Inflammatory macrophage (primary cell): ENCODE measurements at regions not wholly inside any gene's neighbourhood (a gene's known extent, or its start where the extent isn't known, plus 50 kb on each side); places are given as distances from the start of the nearest gene placed in this dataset.
A peak's percentile ranks its signal among the peaks of the same experiment; 100 is the strongest.

Experiments used
- DNase-seq, 2 donors: peaks; one replicate each; pipeline ENCODE4 v3.0.0-alpha.2; 2020 to 2022

DNA sequence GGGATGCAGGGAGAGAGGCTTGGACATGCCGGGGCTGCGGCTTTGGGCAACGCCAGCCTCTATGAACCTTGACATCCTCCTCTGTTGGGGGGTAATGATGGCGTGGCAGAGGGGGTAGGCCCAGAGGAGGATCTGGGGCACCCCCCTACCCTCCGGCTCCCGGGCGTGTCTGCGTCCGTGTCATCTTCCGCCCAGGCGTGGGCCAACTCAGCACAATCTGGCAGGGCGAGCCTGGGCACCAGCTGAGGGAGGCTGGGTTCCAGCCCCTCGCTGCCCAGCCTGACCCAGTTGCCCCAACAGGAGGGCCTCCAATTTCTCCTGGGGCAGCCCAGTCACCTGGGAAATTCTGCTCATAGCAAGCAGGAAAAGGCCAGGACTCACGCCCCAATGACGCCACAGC, 62.9 kb upstream of the IL17B start:
- no peak for DNase-seq

DNA sequence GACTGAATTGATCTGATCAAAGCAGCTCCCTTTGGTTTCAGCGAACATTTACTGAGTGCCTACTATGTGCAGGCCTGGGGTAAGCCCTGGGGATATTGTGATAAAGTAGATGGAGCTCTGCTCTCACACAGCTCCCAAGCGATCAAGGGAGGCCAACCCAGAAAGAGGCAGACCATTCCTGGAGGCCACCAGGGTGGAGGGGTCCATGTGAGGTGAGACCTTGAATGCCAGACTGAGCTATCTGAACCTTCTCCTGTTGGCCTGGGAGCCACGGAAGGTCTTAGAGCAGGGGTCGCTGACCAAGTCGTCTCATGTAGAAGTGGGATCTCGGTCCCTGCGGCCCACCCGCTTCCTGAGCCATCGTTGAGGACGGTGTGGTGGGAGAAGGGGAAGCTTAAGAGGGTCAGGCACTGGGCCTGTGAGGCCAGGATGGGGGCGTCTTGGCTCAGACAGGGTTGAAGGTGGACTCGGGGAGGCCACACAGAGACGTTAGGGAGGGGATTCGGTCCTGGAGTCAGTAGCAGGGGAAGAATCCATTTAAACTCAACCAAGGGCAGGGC, 62.2 kb upstream of the IL17B start:
- DNase-seq, result no peak

GRCh38 chr5:149439899-149440542, 60.9 kb upstream of the IL17B start:
- no peak for DNase-seq

DNA sequence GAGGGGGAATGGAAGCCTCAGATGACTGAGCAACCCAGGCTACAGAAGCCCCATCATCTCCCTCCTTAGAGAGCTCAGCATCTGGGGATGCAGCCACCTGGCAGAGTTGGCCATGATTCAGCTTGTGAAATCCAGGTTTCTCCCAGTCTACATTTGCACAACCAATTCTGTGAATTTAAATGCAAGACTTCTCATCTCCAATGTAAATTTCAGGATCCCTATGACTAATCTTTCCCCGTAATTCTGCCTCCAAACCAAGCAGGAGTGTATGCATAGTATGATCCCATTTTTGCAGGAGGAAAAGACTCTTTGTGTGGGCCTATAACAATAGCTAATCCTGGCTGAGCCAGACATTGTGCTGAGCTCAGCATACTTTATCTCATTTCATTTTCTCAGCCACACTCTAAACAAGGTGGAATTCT, 59.6 kb upstream of the IL17B start:
- DNase-seq, result no peak

DNA sequence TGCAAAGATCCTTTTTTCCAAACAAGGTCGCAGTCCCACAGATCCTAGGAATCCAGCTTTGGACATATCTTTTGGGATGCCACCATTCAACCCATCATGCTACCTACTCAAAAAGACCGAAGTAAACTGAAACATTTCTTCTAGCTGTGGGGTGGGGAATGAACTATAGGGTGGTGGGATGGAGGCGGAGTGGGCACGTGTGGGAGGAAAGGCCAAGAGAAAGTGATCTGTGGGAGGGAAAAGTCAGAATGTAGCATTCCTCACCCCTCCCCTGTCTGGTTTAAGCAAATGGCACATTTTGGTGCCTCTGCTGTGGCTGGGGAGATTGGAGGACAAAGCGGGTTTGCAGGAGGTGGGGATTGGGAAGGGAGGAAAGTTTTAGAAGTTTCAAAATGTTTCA, 59.2 kb upstream of the IL17B start:
- no peak for DNase-seq

GRCh38 chr5:149437391-149438040, 58.4 kb upstream of the IL17B start:
- no peak for DNase-seq

DNA sequence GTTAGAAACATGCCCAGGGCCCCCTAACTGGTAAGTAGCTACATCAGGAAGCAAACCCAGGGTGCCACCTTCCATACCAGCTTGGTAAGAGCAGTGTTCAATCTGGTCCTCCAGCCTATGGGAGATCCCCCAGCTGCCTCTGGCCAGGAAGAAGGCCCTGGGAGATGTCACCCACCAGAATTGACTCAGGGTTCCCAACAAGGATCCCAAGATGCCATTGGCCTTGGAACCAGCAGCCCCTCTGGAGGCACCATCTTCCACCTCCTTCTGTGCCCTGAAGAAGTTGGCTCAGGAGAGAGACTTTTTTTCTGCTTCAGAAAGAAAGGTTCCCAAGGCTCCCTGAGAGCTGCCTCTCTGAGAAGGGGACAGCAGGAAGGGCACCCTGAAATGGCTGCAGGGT, 56.6 kb upstream of the IL17B start:
- no peak for DNase-seq

DNA sequence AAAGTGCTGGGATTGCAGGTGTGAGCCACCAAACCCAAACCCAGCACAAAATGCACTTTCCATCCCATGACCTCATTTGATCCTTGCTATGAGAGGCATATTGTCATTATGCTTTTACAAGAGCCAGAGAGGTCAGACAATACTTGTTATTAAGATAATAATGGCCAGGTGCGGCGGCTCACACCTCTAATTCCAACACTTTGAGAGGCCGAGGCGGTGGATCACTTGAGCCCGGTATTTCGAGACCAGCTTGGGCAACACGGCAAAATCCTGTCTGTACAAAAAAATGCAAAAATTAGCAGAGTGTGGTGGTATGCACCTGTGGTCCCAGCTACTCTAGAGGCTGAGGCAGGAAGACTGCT, 55.9 kb upstream of the IL17B start:
- DNase-seq, result no peak

DNA sequence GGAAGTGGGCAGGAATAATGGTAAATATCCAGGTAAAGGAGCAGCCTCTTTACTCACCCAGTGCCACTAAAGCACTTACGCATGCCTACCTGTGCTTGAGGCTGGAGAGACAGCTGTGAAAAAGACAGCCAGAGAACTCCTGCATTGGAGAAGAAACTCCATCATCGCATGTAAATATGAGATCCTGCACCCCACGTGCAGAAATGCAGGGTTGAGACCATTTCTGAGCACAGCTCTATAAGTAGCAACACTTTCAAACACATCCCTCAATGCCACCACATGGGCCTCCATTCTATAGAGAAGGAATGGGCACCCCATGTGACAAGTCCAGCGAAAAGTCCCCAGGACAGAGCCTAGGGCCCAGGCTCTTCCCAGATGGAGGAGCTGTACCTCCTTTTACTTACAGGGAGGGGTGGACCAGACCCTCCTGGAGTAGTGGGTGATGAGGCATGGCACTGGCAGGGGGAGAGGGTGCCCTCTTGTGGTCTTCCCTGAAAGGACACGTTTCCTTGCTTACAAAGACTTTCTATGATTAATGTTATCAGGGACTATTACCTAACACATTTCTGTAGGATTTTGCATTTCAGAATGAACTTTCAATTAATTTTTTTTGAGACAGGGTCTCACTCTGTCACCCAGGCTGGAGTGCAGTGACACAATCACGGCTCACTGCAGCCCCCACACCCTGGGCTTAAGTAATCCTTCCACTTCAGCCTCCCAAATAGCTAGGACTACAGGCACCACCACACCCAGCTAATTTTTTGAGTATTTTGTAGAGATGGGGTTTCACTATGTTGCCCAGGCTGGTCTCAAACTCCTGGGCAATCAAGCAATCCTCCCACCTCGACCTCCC, 55.3 kb upstream of the IL17B start:
- DNase-seq, result peak; percentile 44 to 53

DNA sequence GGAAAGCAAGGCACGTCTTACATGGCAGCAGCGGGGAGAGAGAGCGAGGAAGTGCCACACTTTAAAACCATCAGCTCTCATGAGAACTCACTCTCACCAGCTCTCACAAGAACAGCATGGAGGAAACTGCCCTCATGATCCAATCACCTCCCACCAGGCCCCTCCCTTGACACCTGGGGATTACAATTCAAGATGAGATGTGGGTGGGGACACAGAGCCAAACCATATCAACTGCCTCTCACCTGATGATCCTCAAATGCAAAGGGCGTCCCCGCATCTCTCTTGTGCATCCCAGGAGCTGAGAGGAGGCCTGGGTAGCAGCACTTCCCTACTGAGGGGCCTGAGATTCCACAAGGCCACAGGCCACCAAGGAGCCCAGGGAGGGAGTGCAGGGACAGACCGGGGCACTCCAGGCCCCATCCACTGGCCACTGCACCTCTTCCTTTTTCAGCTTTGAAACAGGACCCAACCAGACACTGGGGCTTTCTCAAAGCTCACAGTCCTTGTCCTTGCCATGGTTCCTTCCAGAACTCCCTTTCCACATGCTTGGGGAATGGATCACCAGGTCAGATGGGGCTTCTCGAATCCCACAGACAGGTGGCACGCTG, 54.5 kb upstream of the IL17B start:
- no peak for DNase-seq

GRCh38 chr5:149432911-149433401, 53.9 kb upstream of the IL17B start:
- DNase-seq, result no peak

GRCh38 chr5:149432376-149432775, 53.3 kb upstream of the IL17B start:
- no peak for DNase-seq

- DNase-seq, result peak; percentile 38 to 40
Measured at GRCh38 chr5:149429839-149430721, 51.0 kb upstream of the IL17B start.
